ENCODE measurements at regions not wholly inside any gene's neighbourhood (a gene's known extent, or its start where the extent isn't known, plus 50 kb on each side); places are given as distances from the start of the nearest gene placed in this dataset.

GRCh38 chr18:53937037-53937436, 287.4 kb downstream of the MBD2 start:
- H3K4me3 ChIP-seq (ENCODE audit: low read depth, low read length): no peak overlapping the region
- ChIA-PET POLR2A (no interaction called here), CTCF (no interaction called here)
- TF ChIP-seq, protein P1, sequence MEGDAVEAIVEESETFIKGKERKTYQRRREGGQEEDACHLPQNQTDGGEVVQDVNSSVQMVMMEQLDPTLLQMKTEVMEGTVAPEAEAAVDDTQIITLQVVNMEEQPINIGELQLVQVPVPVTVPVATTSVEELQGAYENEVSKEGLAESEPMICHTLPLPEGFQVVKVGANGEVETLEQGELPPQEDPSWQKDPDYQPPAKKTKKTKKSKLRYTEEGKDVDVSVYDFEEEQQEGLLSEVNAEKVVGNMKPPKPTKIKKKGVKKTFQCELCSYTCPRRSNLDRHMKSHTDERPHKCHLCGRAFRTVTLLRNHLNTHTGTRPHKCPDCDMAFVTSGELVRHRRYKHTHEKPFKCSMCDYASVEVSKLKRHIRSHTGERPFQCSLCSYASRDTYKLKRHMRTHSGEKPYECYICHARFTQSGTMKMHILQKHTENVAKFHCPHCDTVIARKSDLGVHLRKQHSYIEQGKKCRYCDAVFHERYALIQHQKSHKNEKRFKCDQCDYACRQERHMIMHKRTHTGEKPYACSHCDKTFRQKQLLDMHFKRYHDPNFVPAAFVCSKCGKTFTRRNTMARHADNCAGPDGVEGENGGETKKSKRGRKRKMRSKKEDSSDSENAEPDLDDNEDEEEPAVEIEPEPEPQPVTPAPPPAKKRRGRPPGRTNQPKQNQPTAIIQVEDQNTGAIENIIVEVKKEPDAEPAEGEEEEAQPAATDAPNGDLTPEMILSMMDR (IDR thresholded peaks at IDR 0.05; ENCODE audit: insufficient read depth, low read length, missing control alignments): no peak
- no peak for DNase-seq (ENCODE audit: low read depth, low spot score)

GRCh38 chr18:53935803-53936202, 288.7 kb downstream of the MBD2 start:
- no peak overlapping the region for H3K4me3 ChIP-seq (ENCODE audit: low read depth, low read length)
- POLR2A ChIA-PET: no interaction called here
- TF ChIP-seq, protein P1 (IDR thresholded peaks at IDR 0.05; ENCODE audit: insufficient read depth, low read length, missing control alignments): no peak
- CTCF ChIA-PET: no interaction called here
- no peak for DNase-seq (ENCODE audit: low read depth, low spot score)

GRCh38 chr18:53935399-53935798, 289.1 kb downstream of the MBD2 start:
- CTCF ChIA-PET: no interaction called here
- POLR2A ChIA-PET: no interaction called here
- no peak for DNase-seq (ENCODE audit: low read depth, low spot score)
- TF ChIP-seq, protein P1 (IDR thresholded peaks at IDR 0.05; ENCODE audit: insufficient read depth, low read length, missing control alignments): no peak
- no peak overlapping the region for H3K4me3 ChIP-seq (ENCODE audit: low read depth, low read length)

DNA sequence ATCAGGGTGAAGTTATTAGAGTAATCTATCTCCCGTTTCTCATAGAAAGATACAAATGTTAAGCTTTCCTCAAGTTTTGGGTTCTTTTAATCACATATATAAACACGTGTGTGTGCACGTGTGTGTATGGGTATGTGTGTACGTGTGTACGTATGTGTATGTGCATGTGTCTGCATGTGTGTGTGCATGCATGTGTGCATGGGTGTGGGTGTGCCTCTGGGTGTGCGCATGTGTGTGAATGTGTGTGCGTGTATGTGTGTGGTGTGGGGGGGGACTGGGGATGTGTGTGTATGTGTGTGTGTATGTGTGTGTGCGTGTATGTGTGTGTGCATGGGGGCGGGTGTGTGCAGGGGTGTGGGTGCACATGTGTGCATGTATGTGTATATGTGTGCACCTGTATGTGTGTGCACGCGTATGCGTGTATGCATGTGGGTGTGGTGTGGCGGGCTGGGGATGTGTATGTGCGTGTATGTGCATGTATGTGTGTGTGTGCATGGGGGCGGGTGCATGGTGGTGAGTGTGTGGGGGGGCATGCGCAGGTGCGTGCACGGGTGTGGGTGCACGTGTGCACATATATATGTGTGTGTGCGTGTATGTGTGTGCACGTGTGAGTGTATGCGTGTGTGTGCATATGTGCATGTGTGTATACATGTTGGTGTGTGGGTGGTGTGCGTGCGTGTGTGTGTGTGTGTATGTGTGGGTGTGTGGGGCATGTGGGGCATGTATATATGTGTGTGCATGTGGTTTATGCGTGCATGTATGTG, 304.0 kb downstream of the MBD2 start:
- TF ChIP-seq, protein P1 (IDR thresholded peaks at IDR 0.05; ENCODE audit: insufficient read depth, low read length, missing control alignments): no peak
- ChIA-PET CTCF (no interaction called here), POLR2A (no interaction called here)
- DNase-seq (ENCODE audit: low read depth, low spot score): no peak
- H3K4me3 ChIP-seq (ENCODE audit: low read depth, low read length): no peak overlapping the region

DNA sequence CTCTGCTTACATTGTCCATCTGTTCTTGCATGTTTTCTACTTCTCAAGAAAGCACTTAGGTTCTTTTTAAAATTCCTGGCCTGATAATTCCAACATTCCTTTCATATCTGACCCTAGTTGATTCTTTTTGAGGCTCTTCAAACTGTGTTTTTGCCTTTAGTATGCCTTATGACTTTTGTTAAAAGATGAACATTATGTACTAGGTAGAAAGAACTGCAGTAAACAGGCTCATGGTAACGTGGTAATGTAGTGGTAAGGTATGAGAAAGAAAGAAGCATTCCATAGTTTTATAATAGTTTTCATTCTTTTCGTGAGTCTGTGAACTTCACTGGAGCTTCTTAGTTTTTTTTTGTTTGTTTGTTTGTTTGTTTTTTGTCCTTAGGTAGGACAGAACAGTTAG, 306.4 kb downstream of the MBD2 start:
- ChIA-PET CTCF (no interaction called here), POLR2A (no interaction called here)
- DNase-seq (ENCODE audit: low read depth, low spot score): no peak
- no peak overlapping the region for H3K4me3 ChIP-seq (ENCODE audit: low read depth, low read length)
- TF ChIP-seq, protein P1 (IDR thresholded peaks at IDR 0.05; ENCODE audit: insufficient read depth, low read length, missing control alignments): no peak

DNA sequence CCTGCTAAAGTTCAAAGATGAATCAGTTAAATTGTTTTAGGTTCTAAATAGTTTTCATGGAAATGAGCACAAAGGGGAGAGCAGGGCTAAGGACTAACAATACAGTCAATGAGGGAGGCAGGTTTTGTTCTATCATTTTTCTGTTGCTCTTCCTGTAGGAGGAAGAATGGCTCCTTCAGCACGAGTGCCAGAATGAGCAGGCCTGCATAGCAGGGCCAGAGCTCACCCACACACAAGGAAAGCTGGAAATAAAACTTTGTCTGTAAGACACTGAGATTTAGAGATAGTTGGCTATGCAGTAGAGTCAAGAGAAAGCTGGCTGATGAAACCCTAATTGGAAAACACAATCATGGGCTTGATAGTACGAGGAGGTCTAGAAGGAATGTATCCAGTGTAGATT, 313.3 kb downstream of the MBD2 start:
- POLR2A ChIA-PET: no interaction called here
- TF ChIP-seq, protein P1 (IDR thresholded peaks at IDR 0.05; ENCODE audit: insufficient read depth, low read length, missing control alignments): no peak
- CTCF ChIA-PET: interaction anchor here (0.8 to 1.4 kb wide), 2 partner anchors 8 to 209 kb away, joined by 3 read pairs; no protein-coding TSS in a partner anchor
- H3K4me3 ChIP-seq (ENCODE audit: low read depth, low read length): no peak overlapping the region
- DNase-seq (ENCODE audit: low read depth, low spot score): no peak

Data from AG04449 (cell line).